GM18861 (cell line): ENCODE measurements at regions not wholly inside any gene's neighbourhood (a gene's known extent, or its start where the extent isn't known, plus 50 kb on each side); places are given as distances from the start of the nearest gene placed in this dataset.

Source experiments
- ATAC-seq: cut with Tn5 transposase; IDR thresholded peaks from one replicate; pipeline ENCODE4 v1.9.1; 2021; ENCODE audit not compliant: unreplicated experiment

DNA sequence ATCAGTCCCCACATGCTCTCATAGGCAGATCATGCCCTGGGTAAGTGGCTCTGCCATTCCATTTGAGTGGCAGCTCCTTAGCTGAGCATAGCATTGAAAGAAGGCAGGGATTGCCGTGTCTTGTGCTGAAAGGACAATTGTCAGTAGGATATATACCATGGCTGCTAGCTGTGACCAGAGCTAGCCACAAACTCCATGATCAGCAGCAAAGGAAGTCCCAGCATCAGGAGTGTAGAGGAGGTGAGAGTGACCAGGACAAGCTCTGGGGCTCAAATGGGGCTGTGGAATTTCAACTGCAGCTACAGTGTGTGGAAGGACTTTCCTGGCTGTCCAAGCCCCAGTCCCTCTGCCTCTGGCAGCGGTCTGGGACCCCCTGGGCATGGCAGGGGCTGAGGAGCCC is 54.4 kb upstream of the LGALSL start:
- no peak for ATAC-seq

DNA sequence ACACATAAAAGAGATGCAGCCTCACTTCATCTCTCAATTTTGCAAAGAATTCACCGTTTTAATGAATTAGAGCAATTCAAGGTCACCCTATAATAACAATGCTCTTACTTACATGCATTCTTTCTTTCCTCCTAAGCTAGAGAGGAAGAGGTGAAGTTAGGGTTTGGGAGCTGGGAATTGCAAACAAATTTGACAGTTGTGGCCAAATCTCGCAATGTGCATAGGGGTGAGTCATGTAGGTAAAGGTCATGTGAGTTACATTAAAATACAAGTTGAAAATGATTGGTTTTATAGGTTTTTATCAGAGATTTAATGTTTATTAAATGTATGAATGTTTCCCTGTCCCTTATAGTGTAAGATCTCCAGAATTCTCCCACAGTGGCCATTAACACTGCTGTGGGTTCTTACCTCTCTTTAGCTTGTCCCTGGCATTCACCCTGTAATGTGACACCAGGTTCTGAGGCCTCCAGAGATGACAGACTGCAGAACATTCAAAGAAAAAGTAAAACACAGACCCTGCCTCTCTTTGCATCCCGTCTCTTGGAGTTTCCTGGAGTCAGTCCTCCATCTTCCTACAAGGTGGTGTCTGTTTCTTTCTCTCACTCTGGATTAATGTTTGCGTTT is 53.7 kb upstream of the LGALSL start:
- ATAC-seq: no peak

DNA sequence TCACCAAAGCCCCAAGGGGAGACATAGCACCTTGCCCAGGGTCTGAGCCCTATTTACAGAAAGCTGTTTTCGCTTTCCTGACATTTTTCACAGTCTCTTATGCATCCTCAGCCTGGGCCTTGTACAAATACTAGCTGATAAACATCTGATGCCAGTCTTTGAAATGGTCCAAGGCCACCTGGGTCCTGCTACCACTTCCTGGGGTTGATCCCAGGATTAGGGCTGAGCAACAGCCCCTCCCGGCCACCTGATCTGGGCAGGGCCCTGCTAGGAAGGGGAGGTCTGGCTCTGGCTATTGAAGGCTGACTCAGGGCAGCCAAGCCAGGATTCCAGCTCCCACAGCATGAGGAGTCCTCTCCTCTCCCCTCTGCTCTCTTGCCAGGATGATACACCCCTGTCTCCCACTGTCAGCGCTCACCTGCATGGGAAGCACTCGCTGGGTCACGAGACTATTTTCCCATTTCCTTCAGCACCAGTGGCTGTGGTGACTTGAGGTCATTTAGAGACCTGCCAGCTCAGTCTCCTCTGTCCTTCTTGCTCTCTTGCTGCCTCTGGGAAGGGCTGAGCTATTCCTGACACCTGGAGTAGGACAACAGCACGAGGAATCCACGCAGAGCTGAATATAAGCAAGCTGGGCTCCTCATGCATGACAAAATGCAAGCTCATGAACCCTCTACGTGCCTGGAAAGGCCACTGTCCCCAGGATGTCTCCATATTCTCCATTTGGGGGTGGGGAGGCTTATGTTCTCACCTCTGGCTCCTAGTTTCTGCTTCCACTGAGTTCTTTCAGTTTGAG is 53.0 kb upstream of the LGALSL start:
- ATAC-seq: no peak

- ATAC-seq: no peak
Observed at GRCh38 chr2:64401529-64401880, 52.5 kb upstream of the LGALSL start.

GRCh38 chr2:64402876-64403275 is 51.1 kb upstream of the LGALSL start:
- ATAC-seq: no peak

GRCh38 chr2:64403426-64403825 is 50.5 kb upstream of the LGALSL start:
- no peak for ATAC-seq

DNA sequence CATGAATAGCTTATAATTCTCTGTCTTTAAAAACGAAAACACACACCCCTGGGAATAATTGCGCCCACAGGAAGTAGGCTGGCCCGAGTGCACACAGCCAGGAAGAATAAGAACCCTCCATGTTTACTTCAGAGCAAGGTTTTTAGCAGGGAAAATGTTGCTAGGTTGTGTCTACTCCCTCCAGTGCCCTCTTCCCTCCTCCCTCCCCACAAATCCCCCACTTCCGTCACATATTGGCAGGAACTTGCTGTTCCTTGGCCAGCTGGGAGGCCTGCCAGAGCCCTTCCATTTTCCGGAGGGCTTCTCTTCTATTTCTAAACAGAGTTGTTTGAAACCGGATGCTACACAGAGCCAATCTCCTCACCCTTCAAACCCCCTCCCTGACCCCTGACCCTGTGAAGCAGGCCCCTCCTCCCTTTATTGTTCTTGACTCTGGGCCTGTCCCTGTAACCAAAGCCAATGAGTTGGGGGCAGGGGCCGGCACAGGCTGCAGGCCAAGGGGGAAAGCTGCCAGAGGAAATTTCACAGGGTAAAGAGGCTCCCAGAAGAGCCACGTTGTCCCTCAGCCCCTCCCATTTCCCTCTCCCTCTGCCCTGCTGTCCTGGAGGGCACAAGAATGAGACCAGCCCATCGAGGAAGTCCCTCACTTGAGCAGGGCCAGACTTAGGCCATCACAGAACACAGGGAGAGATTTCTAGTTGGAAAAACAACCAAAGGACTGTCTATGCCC is 49.8 kb upstream of the LGALSL start:
- ATAC-seq: no peak
